ENCODE measurements at regions not wholly inside any gene's neighbourhood (a gene's known extent, or its start where the extent isn't known, plus 50 kb on each side); places are given as distances from the start of the nearest gene placed in this dataset.

DNA sequence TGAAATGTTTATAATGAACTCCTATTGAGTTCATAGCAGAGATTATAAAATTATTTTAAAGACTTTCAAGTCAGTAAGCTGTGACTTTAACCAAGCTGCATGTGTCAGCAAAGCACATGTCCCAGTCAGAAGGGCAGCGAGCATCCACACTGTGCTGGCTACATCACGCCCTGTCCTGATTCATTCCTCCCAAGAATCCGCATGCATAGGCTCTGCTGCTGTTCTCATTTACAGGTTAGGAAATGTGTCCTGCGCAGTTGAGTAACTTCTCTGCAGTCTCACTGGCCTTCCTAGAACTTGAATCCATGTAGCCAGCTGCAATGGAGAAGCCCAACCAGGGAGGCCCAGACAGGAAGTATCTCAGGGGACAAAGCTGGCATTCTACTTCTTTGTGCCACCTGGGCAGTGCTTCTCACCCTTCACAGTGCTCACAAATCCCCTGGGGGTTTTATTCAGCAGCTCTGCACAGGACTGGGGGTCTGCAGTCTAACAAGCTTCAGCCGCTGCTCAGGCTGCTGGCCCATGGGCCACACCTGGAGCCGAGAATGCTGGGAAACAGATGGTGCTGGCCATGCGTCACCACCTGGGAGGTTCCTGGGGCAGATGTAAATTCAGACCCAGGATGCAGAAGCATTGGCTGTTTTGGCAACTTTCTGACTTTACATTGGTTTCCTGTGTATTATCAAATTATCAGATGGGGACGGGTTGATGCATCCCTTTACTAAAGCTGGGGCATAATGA lies 192.8 kb upstream of the GDF10 start:
- TF ChIP-seq, protein P1, sequence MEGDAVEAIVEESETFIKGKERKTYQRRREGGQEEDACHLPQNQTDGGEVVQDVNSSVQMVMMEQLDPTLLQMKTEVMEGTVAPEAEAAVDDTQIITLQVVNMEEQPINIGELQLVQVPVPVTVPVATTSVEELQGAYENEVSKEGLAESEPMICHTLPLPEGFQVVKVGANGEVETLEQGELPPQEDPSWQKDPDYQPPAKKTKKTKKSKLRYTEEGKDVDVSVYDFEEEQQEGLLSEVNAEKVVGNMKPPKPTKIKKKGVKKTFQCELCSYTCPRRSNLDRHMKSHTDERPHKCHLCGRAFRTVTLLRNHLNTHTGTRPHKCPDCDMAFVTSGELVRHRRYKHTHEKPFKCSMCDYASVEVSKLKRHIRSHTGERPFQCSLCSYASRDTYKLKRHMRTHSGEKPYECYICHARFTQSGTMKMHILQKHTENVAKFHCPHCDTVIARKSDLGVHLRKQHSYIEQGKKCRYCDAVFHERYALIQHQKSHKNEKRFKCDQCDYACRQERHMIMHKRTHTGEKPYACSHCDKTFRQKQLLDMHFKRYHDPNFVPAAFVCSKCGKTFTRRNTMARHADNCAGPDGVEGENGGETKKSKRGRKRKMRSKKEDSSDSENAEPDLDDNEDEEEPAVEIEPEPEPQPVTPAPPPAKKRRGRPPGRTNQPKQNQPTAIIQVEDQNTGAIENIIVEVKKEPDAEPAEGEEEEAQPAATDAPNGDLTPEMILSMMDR (IDR thresholded peaks at IDR 0.05; ENCODE audit: low read length), result no peak
- no peak for TF ChIP-seq EZH2 (IDR thresholded peaks at IDR 0.05; ENCODE audit: borderline replicate concordance, low read length)
